ENCODE measurements at regions not wholly inside any gene's neighbourhood (a gene's known extent, or its start where the extent isn't known, plus 50 kb on each side); places are given as distances from the start of the nearest gene placed in this dataset.

DNA sequence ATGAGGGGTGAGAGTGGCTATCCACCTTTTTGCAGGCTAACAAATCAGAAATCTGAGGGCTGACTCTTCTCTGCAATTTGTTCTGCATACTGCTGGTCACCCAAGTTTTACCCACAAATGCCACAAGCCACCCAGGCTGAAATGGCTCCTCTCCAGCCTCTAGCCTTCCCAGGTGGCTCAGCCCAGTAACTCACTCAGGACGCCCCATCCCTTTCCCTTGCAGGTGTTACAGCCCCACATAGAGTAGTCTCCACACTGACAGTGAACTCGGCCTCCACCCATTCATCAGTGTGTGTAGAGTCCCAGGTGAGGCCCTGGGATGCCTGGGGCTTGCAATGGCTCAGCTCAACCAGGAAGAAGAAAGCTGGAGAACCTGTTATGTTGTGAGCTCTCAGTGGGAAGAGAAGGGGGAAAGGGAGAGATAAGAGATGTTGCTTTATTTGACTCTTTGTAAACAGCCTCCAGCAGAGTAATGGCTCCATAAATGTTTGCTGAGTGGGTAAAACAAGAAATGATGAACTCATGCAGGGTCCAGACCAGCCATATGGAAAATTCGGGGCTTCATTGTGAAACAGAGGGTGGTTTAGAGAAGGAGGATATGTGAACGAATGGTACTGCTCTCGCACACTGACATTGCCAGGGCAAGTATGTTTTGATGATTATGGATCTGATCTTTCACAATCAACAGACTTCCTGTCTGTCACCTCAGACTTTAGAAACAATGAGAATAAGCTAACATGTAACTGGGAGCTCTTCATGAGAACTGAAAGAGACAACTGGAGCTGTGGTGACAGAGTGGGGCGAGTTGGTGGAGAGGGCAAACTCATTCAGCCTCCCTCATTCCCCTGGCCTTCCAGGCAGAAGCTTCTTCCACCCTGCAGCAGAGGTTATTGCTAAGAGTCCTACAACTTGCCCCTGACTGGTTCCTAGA, 74.2 kb upstream of the RFC3 start:
- TF ChIP-seq, protein P1, sequence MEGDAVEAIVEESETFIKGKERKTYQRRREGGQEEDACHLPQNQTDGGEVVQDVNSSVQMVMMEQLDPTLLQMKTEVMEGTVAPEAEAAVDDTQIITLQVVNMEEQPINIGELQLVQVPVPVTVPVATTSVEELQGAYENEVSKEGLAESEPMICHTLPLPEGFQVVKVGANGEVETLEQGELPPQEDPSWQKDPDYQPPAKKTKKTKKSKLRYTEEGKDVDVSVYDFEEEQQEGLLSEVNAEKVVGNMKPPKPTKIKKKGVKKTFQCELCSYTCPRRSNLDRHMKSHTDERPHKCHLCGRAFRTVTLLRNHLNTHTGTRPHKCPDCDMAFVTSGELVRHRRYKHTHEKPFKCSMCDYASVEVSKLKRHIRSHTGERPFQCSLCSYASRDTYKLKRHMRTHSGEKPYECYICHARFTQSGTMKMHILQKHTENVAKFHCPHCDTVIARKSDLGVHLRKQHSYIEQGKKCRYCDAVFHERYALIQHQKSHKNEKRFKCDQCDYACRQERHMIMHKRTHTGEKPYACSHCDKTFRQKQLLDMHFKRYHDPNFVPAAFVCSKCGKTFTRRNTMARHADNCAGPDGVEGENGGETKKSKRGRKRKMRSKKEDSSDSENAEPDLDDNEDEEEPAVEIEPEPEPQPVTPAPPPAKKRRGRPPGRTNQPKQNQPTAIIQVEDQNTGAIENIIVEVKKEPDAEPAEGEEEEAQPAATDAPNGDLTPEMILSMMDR (IDR thresholded peaks at IDR 0.05), result no peak
- TF ChIP-seq POLR2A (IDR thresholded peaks at IDR 0.05) (no peak), POLR2AphosphoS5 (IDR thresholded peaks at IDR 0.05) (no peak), EP300 (IDR thresholded peaks at IDR 0.05) (no peak)
